Natural killer cell (primary cell): ENCODE measurements at regions not wholly inside any gene's neighbourhood (a gene's known extent, or its start where the extent isn't known, plus 50 kb on each side); places are given as distances from the start of the nearest gene placed in this dataset.

ENCODE experiments used
- ATAC-seq, 3 donors: fragments of 150-1000 bp in 2 of 3; fragments of 200-7000 bp in 1 of 3; cut with Tn5 transposase; 1 replicate in 1 of 3; 2 replicates in 2 of 3; pipeline ENCODE4 v1.10.0; 2021; ENCODE audit warnings: mild to moderate bottlenecking in 2 of 3, moderate library complexity in 2 of 3
- DNase-seq, 2 donors: peaks; one replicate each; pipeline versions ENCODE4 v3.0.0 to v3.0.0-alpha.2; 2013 to 2021; ENCODE audit warnings: mixed read lengths in 1 of 2
- H3K27ac ChIP-seq: one replicate; pipeline ENCODE4 v1.5.1; 2013; ENCODE audit warnings: mild to moderate bottlenecking, low read length
- H3K27me3 ChIP-seq: one replicate; pipeline ENCODE4 v1.6.1; 2013; ENCODE audit warnings: low read length; ENCODE audit not compliant: control insufficient read depth, insufficient read depth
- H3K36me3 ChIP-seq: one replicate; pipeline ENCODE4 v1.6.1; 2013; ENCODE audit warnings: low read length; ENCODE audit not compliant: control insufficient read depth, insufficient read depth
- H3K4me1 ChIP-seq: one replicate; pipeline ENCODE4 v1.6.1; 2013; ENCODE audit warnings: low read length; ENCODE audit not compliant: control insufficient read depth, insufficient read depth
- H3K4me3 ChIP-seq: one replicate; pipeline ENCODE4 v1.5.1; 2013; ENCODE audit warnings: low read length
- H3K9me3 ChIP-seq: one replicate; pipeline ENCODE4 v1.6.1; 2013; ENCODE audit warnings: low read length; ENCODE audit not compliant: control insufficient read depth, insufficient read depth
- H3K27ac Mint-ChIP-seq, 2 donors: one replicate each; pipeline ENCODE4 v1.8.0; 2022; ENCODE audit warnings: mild to moderate bottlenecking in 2 of 2, mixed read lengths in 2 of 2, moderate library complexity in 1 of 2
- H3K27me3 Mint-ChIP-seq, 2 donors: one replicate each; pipeline ENCODE4 v1.8.0; 2022; ENCODE audit warnings: low read depth in 2 of 2, mixed read lengths in 2 of 2
- H3K36me3 Mint-ChIP-seq: one replicate; pipeline ENCODE4 v1.8.0; 2022; ENCODE audit warnings: mixed read lengths
- H3K4me1 Mint-ChIP-seq, 2 donors: one replicate each; pipeline ENCODE4 v1.8.0; 2022; ENCODE audit warnings: mixed read lengths in 2 of 2
- H3K4me3 Mint-ChIP-seq: one replicate; pipeline ENCODE4 v1.8.0; 2022; ENCODE audit warnings: mild to moderate bottlenecking, moderate library complexity, mixed read lengths
- H3K9me3 Mint-ChIP-seq, 2 donors: one replicate each; pipeline ENCODE4 v1.8.0; 2022; ENCODE audit warnings: mixed read lengths in 2 of 2
- WGBS: methylation state at CpG from one replicate; pipeline ENCODE4 v1.1.7; 2013; ENCODE audit warnings: missing lambda C conversion rate; ENCODE audit not compliant: insufficient coverage; 5-methylcytosine and 5-hydroxymethylcytosine counted together
- intact Hi-C: fragments of 100-400 bp; cut with micrococcal nuclease; formaldehyde crosslinking; loops from one replicate; pipeline ENCODE4 v1.14.2; 2022
- TF ChIP-seq, protein P1 (sequence below): fragments of 200-600 bp; IDR thresholded peaks from one replicate; pipeline ENCODE4 v1.8.0; 2022; ENCODE audit warnings: antibody characterized with exemption

- no peaks in the 10 kb centered on the region for H3K4me1 ChIP-seq
- no peaks in the 10 kb centered on the region for H3K36me3 ChIP-seq
- intact Hi-C loops = no loop called here
- no peaks in the 10 kb centered on the region for H3K27me3 ChIP-seq
- Mint-ChIP-seq H3K27ac (no peak overlapping the region), H3K27me3 (peaks cover 0 to 3% of the 10 kb centered on the region in 2 donors), H3K9me3 (no peaks in the 10 kb centered on the region), H3K4me1 (no peaks in the 10 kb centered on the region), H3K36me3 (no peaks in the 10 kb centered on the region), H3K4me3 (no peak overlapping the region)
- H3K27ac ChIP-seq = no peak overlapping the region
- ATAC-seq = no peak
- H3K4me3 ChIP-seq = no peak overlapping the region
- DNase-seq = no peak
- TF ChIP-seq, protein P1, sequence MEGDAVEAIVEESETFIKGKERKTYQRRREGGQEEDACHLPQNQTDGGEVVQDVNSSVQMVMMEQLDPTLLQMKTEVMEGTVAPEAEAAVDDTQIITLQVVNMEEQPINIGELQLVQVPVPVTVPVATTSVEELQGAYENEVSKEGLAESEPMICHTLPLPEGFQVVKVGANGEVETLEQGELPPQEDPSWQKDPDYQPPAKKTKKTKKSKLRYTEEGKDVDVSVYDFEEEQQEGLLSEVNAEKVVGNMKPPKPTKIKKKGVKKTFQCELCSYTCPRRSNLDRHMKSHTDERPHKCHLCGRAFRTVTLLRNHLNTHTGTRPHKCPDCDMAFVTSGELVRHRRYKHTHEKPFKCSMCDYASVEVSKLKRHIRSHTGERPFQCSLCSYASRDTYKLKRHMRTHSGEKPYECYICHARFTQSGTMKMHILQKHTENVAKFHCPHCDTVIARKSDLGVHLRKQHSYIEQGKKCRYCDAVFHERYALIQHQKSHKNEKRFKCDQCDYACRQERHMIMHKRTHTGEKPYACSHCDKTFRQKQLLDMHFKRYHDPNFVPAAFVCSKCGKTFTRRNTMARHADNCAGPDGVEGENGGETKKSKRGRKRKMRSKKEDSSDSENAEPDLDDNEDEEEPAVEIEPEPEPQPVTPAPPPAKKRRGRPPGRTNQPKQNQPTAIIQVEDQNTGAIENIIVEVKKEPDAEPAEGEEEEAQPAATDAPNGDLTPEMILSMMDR = no peak
- H3K9me3 ChIP-seq = no peaks in the 10 kb centered on the region
- 84% methylated on average over 10 of the region's 10 CpGs for WGBS
These were observed 299.4 kb downstream of the TCERG1L start for GRCh38 chr10:131011936-131012640.

DNA sequence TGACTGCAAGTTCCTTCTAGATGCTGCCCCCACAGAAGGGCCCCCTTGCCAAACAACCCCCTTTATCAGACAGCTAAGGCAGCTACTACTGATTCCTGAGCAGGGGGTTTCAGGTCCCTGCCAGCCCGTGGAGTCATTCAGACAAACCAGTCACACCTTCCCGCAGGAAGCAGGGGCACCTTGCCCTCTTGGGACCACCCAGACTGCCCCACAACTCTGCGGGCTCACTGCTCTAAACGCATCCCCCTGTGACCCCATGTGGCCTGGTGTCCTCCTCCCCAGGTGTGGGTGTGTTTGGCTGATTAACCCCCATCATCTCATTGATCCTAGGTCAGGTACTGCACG is 298.9 kb downstream of the TCERG1L start:
- WGBS = 77% methylated on average over 5 of the region's 5 CpGs
- Mint-ChIP-seq H3K9me3 (no peaks in the 10 kb centered on the region), H3K27ac (no peak overlapping the region), H3K4me3 (no peak overlapping the region), H3K27me3 (peaks cover 0 to 3% of the 10 kb centered on the region in 2 donors), H3K36me3 (no peaks in the 10 kb centered on the region), H3K4me1 (no peaks in the 10 kb centered on the region)
- Histone ChIP-seq H3K4me3 (no peak overlapping the region), H3K4me1 (no peaks in the 10 kb centered on the region), H3K9me3 (no peaks in the 10 kb centered on the region), H3K36me3 (no peaks in the 10 kb centered on the region), H3K27ac (no peak overlapping the region), H3K27me3 (no peaks in the 10 kb centered on the region)
- intact Hi-C loops = no loop called here
- ATAC-seq (no peak), DNase-seq (no peak)
- TF ChIP-seq, protein P1 = no peak

DNA sequence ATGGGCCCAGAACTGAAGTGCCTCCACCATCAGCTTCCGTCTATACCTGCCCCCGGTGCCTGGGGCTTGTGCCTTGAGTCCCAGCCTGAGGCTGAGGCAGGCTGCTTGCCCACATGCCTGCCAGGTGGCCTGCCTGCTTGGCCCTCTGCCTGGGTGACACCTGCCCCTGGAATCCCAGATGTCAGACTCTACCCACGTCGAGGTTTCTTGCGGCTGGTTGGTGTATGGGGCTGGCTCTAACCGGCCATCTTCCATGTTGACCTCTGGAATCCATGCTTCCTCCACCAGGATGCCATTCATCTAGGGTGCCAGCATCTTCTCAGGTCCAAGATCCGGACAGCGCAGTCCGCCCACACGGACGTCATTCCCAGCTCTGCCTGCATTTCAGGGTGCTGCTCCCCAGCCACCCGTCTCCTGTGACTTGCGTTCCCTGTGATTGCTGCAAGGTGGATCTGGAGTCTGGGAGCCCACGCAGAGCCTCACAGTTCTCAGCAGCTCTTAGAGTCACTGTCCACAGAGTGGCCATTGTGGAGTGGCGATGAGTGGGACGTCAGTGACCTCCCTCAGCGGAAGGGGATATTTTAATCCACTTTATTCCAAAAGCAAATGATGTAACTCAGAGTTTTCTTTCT is 298.1 kb downstream of the TCERG1L start:
- peaks cover 0 to 3% of the 10 kb centered on the region in 2 donors for H3K27me3 Mint-ChIP-seq
- intact Hi-C loops = no loop called here
- 95% methylated on average over 17 of the region's 17 CpGs for WGBS

More for the DNA sequence above, 298.1 kb downstream of the TCERG1L start:
- no peaks in the 10 kb centered on the region for H3K9me3 ChIP-seq
- H3K4me1 ChIP-seq = no peaks in the 10 kb centered on the region
- H3K9me3 Mint-ChIP-seq = no peaks in the 10 kb centered on the region
- TF ChIP-seq, protein P1 = no peak
- no peak for ATAC-seq
- no peaks in the 10 kb centered on the region for H3K36me3 Mint-ChIP-seq
- no peak overlapping the region for H3K4me3 Mint-ChIP-seq
- H3K36me3 ChIP-seq = no peaks in the 10 kb centered on the region
- no peaks in the 10 kb centered on the region for H3K4me1 Mint-ChIP-seq
- H3K27me3 ChIP-seq = no peaks in the 10 kb centered on the region
- H3K27ac ChIP-seq = no peak overlapping the region
- no peak overlapping the region for H3K27ac Mint-ChIP-seq
- no peak for DNase-seq
- H3K4me3 ChIP-seq = no peak overlapping the region
